Esophagus muscularis mucosa (tissue), 4 donors: ENCODE measurements at regions not wholly inside any gene's neighbourhood (a gene's known extent, or its start where the extent isn't known, plus 50 kb on each side); places are given as distances from the start of the nearest gene placed in this dataset.

Source experiments
- CTCF ChIP-seq, 3 experiments: fragments of 200-600 bp in 2 of 3; fragments of 450-650 bp in 1 of 3; sonication (generic) in 2 of 3; IDR thresholded peaks; one replicate each; pipeline ENCODE4 v1.5.1; 2017 to 2019; ENCODE audit warnings: antibody characterized with exemption in 3 of 3, mild to moderate bottlenecking in 2 of 3, moderate library complexity in 1 of 3
- EP300 ChIP-seq: sonication (generic); formaldehyde crosslinking; IDR thresholded peaks from one replicate; pipeline ENCODE4 v1.6.1; 2017; ENCODE audit warnings: antibody characterized with exemption
- POLR2A ChIP-seq: fragments of 450-650 bp; IDR thresholded peaks from one replicate; pipeline ENCODE4 v1.6.1; 2017; ENCODE audit warnings: antibody characterized with exemption, moderate library complexity, mild to moderate bottlenecking, low read depth
- POLR2AphosphoS5 ChIP-seq, 2 donors: sonication (generic); formaldehyde crosslinking; IDR thresholded peaks; one replicate each; pipeline ENCODE4 v1.6.1; 2017; ENCODE audit warnings: antibody characterized with exemption in 2 of 2

GRCh38 chr17:73968680-73969079 is 234.8 kb upstream of the RPL38 start:
- TF ChIP-seq CTCF (IDR thresholded peaks at IDR 0.05) (no peak), POLR2A (no peak), EP300 (no peak), POLR2AphosphoS5 (IDR thresholded peaks at IDR 0.05) (no peak)
